ENCODE measurements at regions not wholly inside any gene's neighbourhood (a gene's known extent, or its start where the extent isn't known, plus 50 kb on each side); places are given as distances from the start of the nearest gene placed in this dataset.

GRCh38 chr13:82407321-82407720 lies 1475.0 kb downstream of the SLITRK1 start:
- ChIA-PET CTCF (no interaction called here), POLR2A (no interaction called here)
- Mint-ChIP-seq H3K9me3 (ENCODE audit: insufficient read depth) (peaks cover 11% of the 10 kb centered on the region), H3K4me3 (no peak overlapping the region), H3K4me1 (no peaks in the 10 kb centered on the region), H3K27ac (no peak overlapping the region), H3K27me3 (no peaks in the 10 kb centered on the region)
- intact Hi-C loops (cut with micrococcal nuclease) = no loop called here
- H4K20me1 ChIP-seq (ENCODE audit: control insufficient read depth, insufficient read depth, low read length, poor library complexity, severe bottlenecking) = no peaks in the 10 kb centered on the region
- WGBS (ENCODE audit: insufficient coverage) = 100% methylated on average over 1 of the region's 4 CpGs
- no peak overlapping the region for H3K27ac ChIP-seq (ENCODE audit: low read length in 2 of 2)
- H3K36me3 ChIP-seq (replicated peaks in 1 of 2; ENCODE audit: control extremely low read depth in 1 of 2, control insufficient read depth in 1 of 2, extremely low read depth in 1 of 2, insufficient read depth in 2 of 2, low read length in 1 of 2) = no peaks in the 10 kb centered on the region
- no peak overlapping the region for H2AFZ ChIP-seq (ENCODE audit: insufficient read depth, low read depth, low read length, poor library complexity, severe bottlenecking)
- TF ChIP-seq EZH2 (IDR thresholded peaks at IDR 0.05; ENCODE audit: borderline replicate concordance, insufficient read depth, low read depth, low read length, poor library complexity, severe bottlenecking) = no peak
- TF ChIP-seq CTCF (IDR thresholded peaks at IDR 0.05) = no peak
- ATAC-seq (ENCODE audit: low read depth) = no peak
- H3K9me3 ChIP-seq (ENCODE audit: control extremely low read depth in 1 of 3, control insufficient read depth in 2 of 3, insufficient read depth in 1 of 3, low read length in 2 of 3) = peaks cover 0 to 2% (median 0%) of the 10 kb centered on the region in 3 donors
- H3K4me3 ChIP-seq (ENCODE audit: control extremely low read depth in 1 of 5, extremely low read depth in 1 of 5, insufficient read depth in 1 of 5, low read depth in 2 of 5, low read length in 4 of 5) = no peak overlapping the region
- H3K79me2 ChIP-seq (ENCODE audit: control insufficient read depth, insufficient read depth, low read length) = no peaks in the 10 kb centered on the region
- H3K27me3 ChIP-seq (replicated peaks in 1 of 4; ENCODE audit: control extremely low read depth in 1 of 4, control insufficient read depth in 3 of 4, insufficient read depth in 4 of 4, low read length in 3 of 4) = no peaks in the 10 kb centered on the region
- DNase-seq = no peak
- H3K4me2 ChIP-seq (replicated peaks; ENCODE audit: low read depth, low read length, poor library complexity, severe bottlenecking) = no peak overlapping the region
- H3K9ac ChIP-seq (ENCODE audit: low read length) = no peak overlapping the region
- H3K4me1 ChIP-seq (ENCODE audit: control insufficient read depth in 2 of 2, insufficient read depth in 2 of 2, low read length in 2 of 2) = no peaks in the 10 kb centered on the region

GRCh38 chr13:82374719-82375118 lies 1507.6 kb downstream of the SLITRK1 start:
- Mint-ChIP-seq H3K27ac (no peak overlapping the region), H3K4me1 (no peaks in the 10 kb centered on the region), H3K4me3 (no peak overlapping the region), H3K9me3 (ENCODE audit: insufficient read depth) (peaks cover 12% of the 10 kb centered on the region), H3K27me3 (no peaks in the 10 kb centered on the region)
- no peaks in the 10 kb centered on the region for H3K4me1 ChIP-seq (ENCODE audit: control insufficient read depth in 2 of 2, insufficient read depth in 2 of 2, low read length in 2 of 2)
- no peak overlapping the region for H3K9ac ChIP-seq (ENCODE audit: low read length)
- ChIA-PET POLR2A (no interaction called here), CTCF (no interaction called here)
- ATAC-seq (ENCODE audit: low read depth) (no peak), DNase-seq (no peak)
- H3K79me2 ChIP-seq (ENCODE audit: control insufficient read depth, insufficient read depth, low read length) = no peaks in the 10 kb centered on the region
- no peak overlapping the region for H3K27ac ChIP-seq (ENCODE audit: low read length in 2 of 2)
- no peak overlapping the region for H3K4me3 ChIP-seq (ENCODE audit: control extremely low read depth in 1 of 5, extremely low read depth in 1 of 5, insufficient read depth in 1 of 5, low read depth in 2 of 5, low read length in 4 of 5)
- intact Hi-C loops (cut with micrococcal nuclease) = no loop called here
- H2AFZ ChIP-seq (ENCODE audit: insufficient read depth, low read depth, low read length, poor library complexity, severe bottlenecking) = no peak overlapping the region
- no peak for TF ChIP-seq EZH2 (IDR thresholded peaks at IDR 0.05; ENCODE audit: borderline replicate concordance, insufficient read depth, low read depth, low read length, poor library complexity, severe bottlenecking)
- TF ChIP-seq CTCF (IDR thresholded peaks at IDR 0.05) = no peak
- H4K20me1 ChIP-seq (ENCODE audit: control insufficient read depth, insufficient read depth, low read length, poor library complexity, severe bottlenecking) = no peaks in the 10 kb centered on the region
- H3K4me2 ChIP-seq (replicated peaks; ENCODE audit: low read depth, low read length, poor library complexity, severe bottlenecking) = no peak overlapping the region
- H3K9me3 ChIP-seq (ENCODE audit: control extremely low read depth in 1 of 3, control insufficient read depth in 2 of 3, insufficient read depth in 1 of 3, low read length in 2 of 3) = peaks cover 0 to 2% (median 0%) of the 10 kb centered on the region in 3 donors
- H3K36me3 ChIP-seq (replicated peaks in 1 of 2; ENCODE audit: control extremely low read depth in 1 of 2, control insufficient read depth in 1 of 2, extremely low read depth in 1 of 2, insufficient read depth in 2 of 2, low read length in 1 of 2) = no peaks in the 10 kb centered on the region
- H3K27me3 ChIP-seq (replicated peaks in 1 of 4; ENCODE audit: control extremely low read depth in 1 of 4, control insufficient read depth in 3 of 4, insufficient read depth in 4 of 4, low read length in 3 of 4) = no peaks in the 10 kb centered on the region
